NB4 (cell line): ENCODE measurements at regions not wholly inside any gene's neighbourhood (a gene's known extent, or its start where the extent isn't known, plus 50 kb on each side); places are given as distances from the start of the nearest gene placed in this dataset.
A peak's percentile ranks its signal among the peaks of the same experiment; 100 is the strongest.

ENCODE experiments used
- DNase-seq: peaks from one replicate; pipeline ENCODE4 v3.0.0; 2010; ENCODE audit warnings: low read depth
- H3K4me3 ChIP-seq: one replicate; pipeline ENCODE4 v1.5.1; 2011; ENCODE audit warnings: mild to moderate bottlenecking, low read depth, low read length, moderate library complexity
- MYC ChIP-seq: IDR thresholded peaks from 2 replicates; pipeline ENCODE4 v1.6.1; 2011; ENCODE audit warnings: low read depth, low read length
- POLR2A ChIP-seq: IDR thresholded peaks from 2 replicates; pipeline ENCODE4 v1.6.1; 2011; ENCODE audit warnings: mild to moderate bottlenecking; ENCODE audit not compliant: insufficient read length; ENCODE audit errors: extremely low read depth
- TF ChIP-seq, protein P1 (sequence below): IDR thresholded peaks from 2 replicates; pipeline ENCODE4 v1.6.1; 2011; ENCODE audit warnings: low read depth, low read length
- TF ChIP-seq, protein P2 (sequence below): IDR thresholded peaks from one replicate; pipeline ENCODE4 v1.5.1; 2012; ENCODE audit warnings: low read depth, low read length

DNA sequence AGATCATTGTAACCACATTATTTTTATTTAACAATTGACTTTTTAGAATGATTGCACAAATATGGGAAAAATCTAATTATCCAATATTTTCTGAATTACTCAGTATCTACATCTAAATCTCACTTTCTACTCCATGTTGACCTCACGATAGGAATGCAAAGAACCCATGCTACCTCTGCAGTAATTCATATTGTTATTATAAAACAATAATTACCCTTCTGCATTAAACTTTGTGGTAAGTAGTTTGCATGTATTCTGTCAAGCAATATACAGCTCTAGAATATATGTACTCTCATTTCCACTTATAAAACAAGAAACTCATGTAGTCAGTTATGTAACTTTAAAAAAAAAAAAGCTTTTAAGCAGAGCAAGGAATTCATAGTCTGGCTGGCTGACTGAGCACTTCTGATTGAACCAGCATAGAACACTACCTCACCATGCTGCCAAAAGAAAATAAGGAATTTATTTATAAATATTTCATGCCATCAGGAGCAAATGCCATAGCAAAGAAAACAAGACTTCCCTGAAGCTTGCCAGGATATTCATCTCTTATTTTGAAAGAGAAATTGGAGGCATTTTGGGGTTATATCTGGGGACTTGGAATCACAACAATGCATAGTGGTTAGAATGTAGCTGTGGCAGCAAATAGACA, 895.7 kb downstream of the XPNPEP1 start:
- TF ChIP-seq MYC (no peak), POLR2A (no peak)
- TF ChIP-seq, protein P1, sequence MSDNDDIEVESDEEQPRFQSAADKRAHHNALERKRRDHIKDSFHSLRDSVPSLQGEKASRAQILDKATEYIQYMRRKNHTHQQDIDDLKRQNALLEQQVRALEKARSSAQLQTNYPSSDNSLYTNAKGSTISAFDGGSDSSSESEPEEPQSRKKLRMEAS, result no peak
- TF ChIP-seq, protein P2, sequence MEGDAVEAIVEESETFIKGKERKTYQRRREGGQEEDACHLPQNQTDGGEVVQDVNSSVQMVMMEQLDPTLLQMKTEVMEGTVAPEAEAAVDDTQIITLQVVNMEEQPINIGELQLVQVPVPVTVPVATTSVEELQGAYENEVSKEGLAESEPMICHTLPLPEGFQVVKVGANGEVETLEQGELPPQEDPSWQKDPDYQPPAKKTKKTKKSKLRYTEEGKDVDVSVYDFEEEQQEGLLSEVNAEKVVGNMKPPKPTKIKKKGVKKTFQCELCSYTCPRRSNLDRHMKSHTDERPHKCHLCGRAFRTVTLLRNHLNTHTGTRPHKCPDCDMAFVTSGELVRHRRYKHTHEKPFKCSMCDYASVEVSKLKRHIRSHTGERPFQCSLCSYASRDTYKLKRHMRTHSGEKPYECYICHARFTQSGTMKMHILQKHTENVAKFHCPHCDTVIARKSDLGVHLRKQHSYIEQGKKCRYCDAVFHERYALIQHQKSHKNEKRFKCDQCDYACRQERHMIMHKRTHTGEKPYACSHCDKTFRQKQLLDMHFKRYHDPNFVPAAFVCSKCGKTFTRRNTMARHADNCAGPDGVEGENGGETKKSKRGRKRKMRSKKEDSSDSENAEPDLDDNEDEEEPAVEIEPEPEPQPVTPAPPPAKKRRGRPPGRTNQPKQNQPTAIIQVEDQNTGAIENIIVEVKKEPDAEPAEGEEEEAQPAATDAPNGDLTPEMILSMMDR, result no peak
- no peak overlapping the region for H3K4me3 ChIP-seq
- no peak for DNase-seq

DNA sequence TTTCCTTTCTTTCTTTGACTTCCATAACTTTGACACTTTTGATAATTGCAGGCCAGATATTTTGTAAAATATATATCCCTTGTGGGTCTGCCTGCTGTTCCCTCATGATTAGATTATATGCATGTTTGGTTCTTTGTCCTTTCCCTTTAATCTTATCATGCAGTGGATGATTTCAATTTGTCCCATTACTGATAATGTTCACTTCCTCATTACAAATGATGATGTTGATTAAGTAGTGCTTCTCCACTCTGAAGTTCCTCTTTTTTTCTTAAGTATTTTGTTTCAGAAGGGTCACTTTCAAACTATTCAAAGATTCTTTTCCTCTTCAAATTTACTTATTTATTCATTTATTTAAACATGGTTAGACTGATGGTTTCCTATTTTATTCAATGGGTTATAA, 898.1 kb downstream of the XPNPEP1 start:
- TF ChIP-seq MYC (no peak), POLR2A (no peak)
- TF ChIP-seq, protein P2, result no peak
- TF ChIP-seq, protein P1, result no peak
- DNase-seq, result no peak
- H3K4me3 ChIP-seq, result no peak overlapping the region

DNA sequence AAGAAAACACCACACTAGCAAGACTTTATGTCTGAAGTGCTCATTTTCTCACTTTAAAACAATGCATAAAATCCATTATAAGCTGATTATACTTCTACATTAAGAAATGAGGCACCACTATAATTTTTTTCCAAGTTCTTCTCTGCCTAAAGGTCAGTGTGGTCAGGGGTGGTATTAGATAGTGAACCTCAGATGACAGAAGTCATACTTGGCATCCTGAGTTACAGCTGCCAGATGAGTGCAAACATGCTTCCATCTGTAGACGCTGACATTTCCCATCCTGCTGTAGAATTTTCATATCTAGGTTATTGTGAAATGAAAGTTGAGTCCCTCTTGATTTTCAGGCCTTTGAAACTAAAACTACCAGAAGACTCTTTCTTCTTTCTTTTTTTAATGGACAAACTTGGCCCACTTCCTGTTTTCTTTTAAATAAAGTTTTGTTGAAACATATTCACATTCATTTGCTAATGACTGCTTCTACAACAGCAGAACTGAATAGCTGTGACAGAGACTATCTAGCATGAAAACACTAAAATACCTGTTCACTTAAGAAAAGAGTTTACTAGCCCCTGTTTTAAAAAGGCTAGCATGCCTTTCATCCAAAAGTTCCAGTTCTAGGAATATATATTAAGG, 900.8 kb downstream of the XPNPEP1 start:
- TF ChIP-seq MYC (no peak), POLR2A (no peak)
- TF ChIP-seq, protein P1, result no peak
- TF ChIP-seq, protein P2, result no peak
- H3K4me3 ChIP-seq, result no peak overlapping the region
- no peak for DNase-seq

DNA sequence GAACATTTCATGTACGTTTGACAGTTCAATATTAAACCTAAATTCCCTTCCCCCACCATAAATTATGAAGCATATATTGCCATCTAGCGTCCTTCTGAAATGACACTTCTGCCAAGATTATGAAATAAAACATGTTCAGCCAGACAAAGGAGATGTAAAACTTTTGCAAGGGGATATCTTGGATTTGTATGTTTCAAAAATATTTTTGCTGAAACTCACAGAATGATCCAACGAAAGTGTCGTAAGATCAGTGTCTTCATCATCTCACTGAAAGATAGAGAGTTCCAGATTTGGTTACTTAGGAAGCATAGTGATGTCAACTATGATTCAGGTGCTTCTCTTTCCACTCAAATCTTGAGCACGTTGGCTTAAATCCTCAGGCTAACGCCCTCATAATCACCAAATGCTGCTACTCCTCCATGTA, 904.3 kb downstream of the XPNPEP1 start:
- TF ChIP-seq, protein P2, result no peak
- TF ChIP-seq POLR2A (no peak), MYC (no peak)
- TF ChIP-seq, protein P1, result no peak
- no peak overlapping the region for H3K4me3 ChIP-seq
- DNase-seq, result peak; percentile 16

DNA sequence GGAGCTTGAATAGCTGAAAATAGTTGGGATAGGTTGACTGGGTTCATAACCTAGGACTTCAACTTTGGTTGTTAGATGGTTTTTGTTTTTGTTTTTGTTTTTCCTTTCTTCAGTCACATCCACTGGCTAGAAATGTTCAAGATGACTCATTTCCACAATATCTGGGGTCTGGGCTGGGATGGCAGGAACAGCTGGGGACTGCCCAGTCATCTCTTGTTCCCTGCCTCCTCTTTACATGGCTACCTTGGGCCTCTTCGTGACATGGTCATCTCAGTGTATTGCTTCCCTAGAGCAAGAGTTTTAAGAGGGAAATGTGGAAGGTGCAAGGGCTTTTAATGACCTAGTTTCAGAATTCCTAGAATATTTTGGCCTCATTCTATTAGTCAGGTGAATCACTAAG, 915.8 kb downstream of the XPNPEP1 start:
- H3K4me3 ChIP-seq, result no peak overlapping the region
- DNase-seq, result no peak
- TF ChIP-seq POLR2A (no peak), MYC (no peak)
- TF ChIP-seq, protein P1, result no peak
- TF ChIP-seq, protein P2, result no peak
